ENCODE measurements at regions not wholly inside any gene's neighbourhood (a gene's known extent, or its start where the extent isn't known, plus 50 kb on each side); places are given as distances from the start of the nearest gene placed in this dataset.

DNA sequence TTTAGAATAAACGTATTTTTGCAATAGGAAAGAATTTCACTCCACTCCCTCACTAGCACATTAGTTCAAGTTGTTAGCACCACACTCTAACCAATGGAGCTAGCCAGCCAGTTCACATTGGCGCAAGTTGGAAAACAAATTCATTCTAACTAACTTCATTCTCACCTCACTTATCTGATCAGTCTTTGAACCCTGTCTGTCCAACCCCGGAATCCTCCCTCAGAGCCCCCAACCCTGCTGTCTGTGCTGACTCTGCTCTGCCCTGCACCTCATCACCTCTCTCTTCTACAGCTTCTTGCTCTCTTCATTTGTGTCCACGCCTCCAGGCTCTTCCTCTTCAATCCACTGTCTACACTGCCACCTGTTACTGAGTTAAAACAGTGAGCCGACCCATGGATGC, 356.5 kb downstream of the IRS1 start:
- no peaks in the 10 kb centered on the region; the same call in 1 of the 2 replicates for H3K4me1 ChIP-seq (ENCODE audit: insufficient read depth, low read length)
- no peak overlapping the region for H3K23ac ChIP-seq (ENCODE audit: insufficient read length, low read depth, low read length)
- no peaks in the 10 kb centered on the region for H3K27me3 Mint-ChIP-seq (ENCODE audit: low read depth)
- no peaks in the 10 kb centered on the region for H3K9me3 ChIP-seq (ENCODE audit: control insufficient read depth, low read depth, low read length)
- no peak overlapping the region for H2AK5ac ChIP-seq (ENCODE audit: insufficient read length, low read length)
- peaks cover 14 to 25% of the 10 kb centered on the region in 2 experiments for H3K4me1 Mint-ChIP-seq
- no peak overlapping the region for H4K91ac ChIP-seq (ENCODE audit: insufficient read length, low read depth, low read length)
- no peak overlapping the region for H2BK5ac ChIP-seq (ENCODE audit: insufficient read length, low read length)
- TF ChIP-seq, protein P1, sequence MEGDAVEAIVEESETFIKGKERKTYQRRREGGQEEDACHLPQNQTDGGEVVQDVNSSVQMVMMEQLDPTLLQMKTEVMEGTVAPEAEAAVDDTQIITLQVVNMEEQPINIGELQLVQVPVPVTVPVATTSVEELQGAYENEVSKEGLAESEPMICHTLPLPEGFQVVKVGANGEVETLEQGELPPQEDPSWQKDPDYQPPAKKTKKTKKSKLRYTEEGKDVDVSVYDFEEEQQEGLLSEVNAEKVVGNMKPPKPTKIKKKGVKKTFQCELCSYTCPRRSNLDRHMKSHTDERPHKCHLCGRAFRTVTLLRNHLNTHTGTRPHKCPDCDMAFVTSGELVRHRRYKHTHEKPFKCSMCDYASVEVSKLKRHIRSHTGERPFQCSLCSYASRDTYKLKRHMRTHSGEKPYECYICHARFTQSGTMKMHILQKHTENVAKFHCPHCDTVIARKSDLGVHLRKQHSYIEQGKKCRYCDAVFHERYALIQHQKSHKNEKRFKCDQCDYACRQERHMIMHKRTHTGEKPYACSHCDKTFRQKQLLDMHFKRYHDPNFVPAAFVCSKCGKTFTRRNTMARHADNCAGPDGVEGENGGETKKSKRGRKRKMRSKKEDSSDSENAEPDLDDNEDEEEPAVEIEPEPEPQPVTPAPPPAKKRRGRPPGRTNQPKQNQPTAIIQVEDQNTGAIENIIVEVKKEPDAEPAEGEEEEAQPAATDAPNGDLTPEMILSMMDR (conservative IDR thresholded peaks at IDR 0.05): no peak
- no peaks in the 10 kb centered on the region for H4K20me1 ChIP-seq (ENCODE audit: control insufficient read depth, insufficient read depth, insufficient read length)
- no peaks in the 10 kb centered on the region for H3K79me1 ChIP-seq (ENCODE audit: insufficient read depth, low read depth, low read length, poor library complexity, severe bottlenecking)
- H3K14ac ChIP-seq (ENCODE audit: insufficient read depth, low read length): no peak overlapping the region
- no peak overlapping the region for H2BK120ac ChIP-seq (ENCODE audit: low read depth, low read length, poor library complexity, severe bottlenecking)
- no CpG with 5 or more reads among the region's 5 CpGs for WGBS (ENCODE audit: extremely low coverage, insufficient read length, low lambda C conversion rate)
- peak overlapping the region in 1 of 3 experiments; percentile 6; a peak in 1 of 7 replicates for H3K27ac Mint-ChIP-seq
- no peak overlapping the region for H3K56ac ChIP-seq (ENCODE audit: insufficient read length, low read depth, low read length)
- H3K23me2 ChIP-seq (ENCODE audit: insufficient read length, low read depth, low read length, poor library complexity, severe bottlenecking): no peaks in the 10 kb centered on the region
- DNase-seq: no peak
- no peak overlapping the region for H3K4me3 Mint-ChIP-seq
- H3K9ac ChIP-seq (ENCODE audit: extremely low read depth, insufficient read length, low read length): no peak overlapping the region
- H3K27ac ChIP-seq (ENCODE audit: insufficient read length, low read depth, low read length): no peak overlapping the region
- H2BK12ac ChIP-seq (ENCODE audit: insufficient read length, low read depth, low read length): no peak overlapping the region
- H2BK20ac ChIP-seq (ENCODE audit: low read depth, low read length, poor library complexity, severe bottlenecking): no peak overlapping the region
- H3K4ac ChIP-seq (ENCODE audit: low read depth, low read length): no peak overlapping the region
- H4K5ac ChIP-seq (ENCODE audit: insufficient read length, low read depth, low read length): no peak overlapping the region
- no peak overlapping the region for H2AFZ ChIP-seq (ENCODE audit: low read length)
- no peak overlapping the region for H4K8ac ChIP-seq (replicated peaks; ENCODE audit: insufficient read length, low read depth, low read length)
- H3K27me3 ChIP-seq (ENCODE audit: insufficient read depth, low read length): no peaks in the 10 kb centered on the region
- H3K79me2 ChIP-seq (ENCODE audit: insufficient read depth, low read length): no peaks in the 10 kb centered on the region
- H3K9me3 Mint-ChIP-seq: peaks cover 0 to 5% of the 10 kb centered on the region in 2 experiments; a peak in 1 of 5 replicates
- no peak overlapping the region for H3T11ph ChIP-seq (ENCODE audit: low read length)
- H3K4me2 ChIP-seq (ENCODE audit: insufficient read depth, insufficient read length, low read length): no peak overlapping the region
- no peak overlapping the region for H2BK15ac ChIP-seq (ENCODE audit: low read depth, low read length)
- no peak overlapping the region for H3K18ac ChIP-seq (ENCODE audit: insufficient read length, low read depth, low read length)
- peaks cover 0 to 12% (median 3%) of the 10 kb centered on the region in 3 experiments; a peak in 3 of 7 replicates for H3K36me3 Mint-ChIP-seq (ENCODE audit: insufficient read depth in 1 of 3, low read depth in 3 of 3)

All from H9 (cell line).